Esophagus muscularis mucosa (tissue), 4 donors: ENCODE measurements at regions not wholly inside any gene's neighbourhood (a gene's known extent, or its start where the extent isn't known, plus 50 kb on each side); places are given as distances from the start of the nearest gene placed in this dataset.

Experiments
- DNase-seq: peaks from one replicate; pipeline ENCODE4 v3.0.0-alpha.2; 2017; ENCODE audit errors: extremely low spot score
- H3K27ac ChIP-seq, 4 donors: fragments of 200-600 bp; sonication (generic); replicated peaks in 1 of 4; 1 replicate in 3 of 4; 2 replicates in 1 of 4; pipeline ENCODE4 v1.5.1; 2016 to 2019; ENCODE audit warnings: mild to moderate bottlenecking in 1 of 4
- H3K27me3 ChIP-seq, 4 donors: fragments of 200-600 bp; sonication (generic); one replicate each; pipeline versions ENCODE4 v1.5.1 to v1.6.0; 2016 to 2019
- H3K36me3 ChIP-seq, 4 donors: fragments of 200-600 bp; sonication (generic); one replicate each; pipeline ENCODE4 v1.5.1; 2016 to 2019
- H3K4me1 ChIP-seq, 4 donors: fragments of 200-600 bp; sonication (generic); one replicate each; pipeline ENCODE4 v1.5.1; 2016 to 2019
- H3K4me3 ChIP-seq, 4 donors: fragments of 200-600 bp; sonication (generic); 1 replicate in 2 of 4; 2 replicates in 2 of 4; pipeline ENCODE4 v1.5.1; 2016 to 2019; ENCODE audit warnings: mild to moderate bottlenecking in 4 of 4, moderate library complexity in 1 of 4
- H3K9me3 ChIP-seq, 4 donors: fragments of 200-600 bp; sonication (generic); 1 replicate in 3 of 4; 2 replicates in 1 of 4; pipeline ENCODE4 v1.5.1; 2016 to 2019
- EP300 ChIP-seq: sonication (generic); formaldehyde crosslinking; IDR thresholded peaks from one replicate; pipeline ENCODE4 v1.6.1; 2017; ENCODE audit warnings: antibody characterized with exemption
- POLR2A ChIP-seq: fragments of 450-650 bp; IDR thresholded peaks from one replicate; pipeline ENCODE4 v1.6.1; 2017; ENCODE audit warnings: antibody characterized with exemption, moderate library complexity, mild to moderate bottlenecking, low read depth
- POLR2AphosphoS5 ChIP-seq, 2 donors: sonication (generic); formaldehyde crosslinking; IDR thresholded peaks; one replicate each; pipeline ENCODE4 v1.6.1; 2017; ENCODE audit warnings: antibody characterized with exemption in 2 of 2
- WGBS: methylation state at CpG from one replicate; pipeline ENCODE4 v1.1.5; 2018; 5-methylcytosine and 5-hydroxymethylcytosine counted together
- intact Hi-C: fragments of 100-400 bp; cut with DNase I; formaldehyde crosslinking; loops from one replicate; pipeline ENCODE4 v1.15.1; 2023
- TF ChIP-seq, protein P1 (sequence below), 3 experiments: fragments of 200-600 bp in 2 of 3; fragments of 450-650 bp in 1 of 3; sonication (generic) in 2 of 3; IDR thresholded peaks; one replicate each; pipeline ENCODE4 v1.5.1; 2017 to 2019; ENCODE audit warnings: antibody characterized with exemption in 3 of 3, mild to moderate bottlenecking in 2 of 3, moderate library complexity in 1 of 3

GRCh38 chr7:19489162-19489820 lies 219.5 kb downstream of the POLR1F start:
- Histone ChIP-seq H3K36me3 (no peaks in the 10 kb centered on the region), H3K4me1 (peaks cover 0 to 4% (median 0%) of the 10 kb centered on the region in 4 donors), H3K27ac (no peak overlapping the region), H3K4me3 (no peak overlapping the region), H3K27me3 (no peaks in the 10 kb centered on the region), H3K9me3 (no peaks in the 10 kb centered on the region)
- 90% methylated on average over 2 of the region's 3 CpGs for WGBS
- intact Hi-C loops, result no loop called here
- no peak for DNase-seq
- TF ChIP-seq, protein P1, sequence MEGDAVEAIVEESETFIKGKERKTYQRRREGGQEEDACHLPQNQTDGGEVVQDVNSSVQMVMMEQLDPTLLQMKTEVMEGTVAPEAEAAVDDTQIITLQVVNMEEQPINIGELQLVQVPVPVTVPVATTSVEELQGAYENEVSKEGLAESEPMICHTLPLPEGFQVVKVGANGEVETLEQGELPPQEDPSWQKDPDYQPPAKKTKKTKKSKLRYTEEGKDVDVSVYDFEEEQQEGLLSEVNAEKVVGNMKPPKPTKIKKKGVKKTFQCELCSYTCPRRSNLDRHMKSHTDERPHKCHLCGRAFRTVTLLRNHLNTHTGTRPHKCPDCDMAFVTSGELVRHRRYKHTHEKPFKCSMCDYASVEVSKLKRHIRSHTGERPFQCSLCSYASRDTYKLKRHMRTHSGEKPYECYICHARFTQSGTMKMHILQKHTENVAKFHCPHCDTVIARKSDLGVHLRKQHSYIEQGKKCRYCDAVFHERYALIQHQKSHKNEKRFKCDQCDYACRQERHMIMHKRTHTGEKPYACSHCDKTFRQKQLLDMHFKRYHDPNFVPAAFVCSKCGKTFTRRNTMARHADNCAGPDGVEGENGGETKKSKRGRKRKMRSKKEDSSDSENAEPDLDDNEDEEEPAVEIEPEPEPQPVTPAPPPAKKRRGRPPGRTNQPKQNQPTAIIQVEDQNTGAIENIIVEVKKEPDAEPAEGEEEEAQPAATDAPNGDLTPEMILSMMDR (IDR thresholded peaks at IDR 0.05), result no peak
- TF ChIP-seq POLR2A, result no peak
- TF ChIP-seq EP300, result no peak
- TF ChIP-seq POLR2AphosphoS5 (IDR thresholded peaks at IDR 0.05), result no peak

GRCh38 chr7:19488056-19488455 lies 220.8 kb downstream of the POLR1F start:
- H3K36me3 ChIP-seq, result no peaks in the 10 kb centered on the region
- no peak for DNase-seq
- no peak overlapping the region for H3K27ac ChIP-seq
- no peaks in the 10 kb centered on the region for H3K9me3 ChIP-seq
- H3K27me3 ChIP-seq, result no peaks in the 10 kb centered on the region
- peaks cover 0 to 4% (median 0%) of the 10 kb centered on the region in 4 donors for H3K4me1 ChIP-seq
- 95% methylated on average over 2 of the region's 2 CpGs for WGBS
- no peak for TF ChIP-seq POLR2AphosphoS5 (IDR thresholded peaks at IDR 0.05)
- TF ChIP-seq, protein P1 (IDR thresholded peaks at IDR 0.05), result no peak
- no peak for TF ChIP-seq EP300
- TF ChIP-seq POLR2A, result no peak
- intact Hi-C loops, result no loop called here
- no peak overlapping the region for H3K4me3 ChIP-seq

- 82% methylated on average over 2 of the region's 2 CpGs for WGBS
- Histone ChIP-seq H3K4me3 (no peak overlapping the region), H3K27me3 (no peaks in the 10 kb centered on the region), H3K27ac (no peak overlapping the region), H3K9me3 (peaks cover 0 to 11% (median 4%) of the 10 kb centered on the region in 4 donors), H3K4me1 (peaks cover 0 to 4% (median 0%) of the 10 kb centered on the region in 4 donors), H3K36me3 (no peaks in the 10 kb centered on the region)
- TF ChIP-seq POLR2A (no peak), EP300 (no peak), POLR2AphosphoS5 (IDR thresholded peaks at IDR 0.05) (no peak)
- TF ChIP-seq, protein P1 (IDR thresholded peaks at IDR 0.05), result no peak
- no peak for DNase-seq
- intact Hi-C loops, result no loop called here
Observed at GRCh38 chr7:19482628-19483027, 226.2 kb downstream of the POLR1F start.

DNA sequence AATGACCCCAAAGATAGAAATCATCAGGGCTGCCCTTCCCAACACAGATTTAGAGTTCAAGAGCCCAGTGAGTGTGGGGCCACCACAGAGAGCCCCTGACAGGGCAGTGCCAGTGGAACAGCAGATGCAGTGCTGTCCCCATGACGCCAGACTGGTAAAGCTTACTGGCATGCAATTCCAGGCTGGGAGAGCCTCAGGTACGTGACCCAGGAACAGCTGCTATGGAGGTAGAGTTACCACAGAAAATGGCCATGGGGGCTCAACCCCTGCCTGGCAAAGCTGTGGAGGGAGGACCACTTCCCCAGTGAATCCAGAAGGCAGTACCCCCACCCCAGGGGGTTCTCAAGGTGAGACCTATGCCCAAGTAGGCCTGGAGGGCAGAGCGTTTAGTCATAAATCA lies 228.5 kb downstream of the POLR1F start:
- WGBS, result 65% methylated on average over 3 of the region's 3 CpGs
- DNase-seq, result no peak

More for the DNA sequence above, 228.5 kb downstream of the POLR1F start:
- H3K27ac ChIP-seq, result no peak overlapping the region
- peaks cover 0 to 4% (median 0%) of the 10 kb centered on the region in 4 donors for H3K4me1 ChIP-seq
- H3K36me3 ChIP-seq, result no peaks in the 10 kb centered on the region
- H3K9me3 ChIP-seq, result peaks cover 0 to 11% (median 4%) of the 10 kb centered on the region in 4 donors
- intact Hi-C loops, result no loop called here
- no peak overlapping the region for H3K4me3 ChIP-seq
- TF ChIP-seq POLR2A (no peak), POLR2AphosphoS5 (IDR thresholded peaks at IDR 0.05) (no peak), EP300 (no peak)
- TF ChIP-seq, protein P1 (IDR thresholded peaks at IDR 0.05), result no peak
- no peaks in the 10 kb centered on the region for H3K27me3 ChIP-seq
